ENCODE measurements at regions not wholly inside any gene's neighbourhood (a gene's known extent, or its start where the extent isn't known, plus 50 kb on each side); places are given as distances from the start of the nearest gene placed in this dataset.

DNA sequence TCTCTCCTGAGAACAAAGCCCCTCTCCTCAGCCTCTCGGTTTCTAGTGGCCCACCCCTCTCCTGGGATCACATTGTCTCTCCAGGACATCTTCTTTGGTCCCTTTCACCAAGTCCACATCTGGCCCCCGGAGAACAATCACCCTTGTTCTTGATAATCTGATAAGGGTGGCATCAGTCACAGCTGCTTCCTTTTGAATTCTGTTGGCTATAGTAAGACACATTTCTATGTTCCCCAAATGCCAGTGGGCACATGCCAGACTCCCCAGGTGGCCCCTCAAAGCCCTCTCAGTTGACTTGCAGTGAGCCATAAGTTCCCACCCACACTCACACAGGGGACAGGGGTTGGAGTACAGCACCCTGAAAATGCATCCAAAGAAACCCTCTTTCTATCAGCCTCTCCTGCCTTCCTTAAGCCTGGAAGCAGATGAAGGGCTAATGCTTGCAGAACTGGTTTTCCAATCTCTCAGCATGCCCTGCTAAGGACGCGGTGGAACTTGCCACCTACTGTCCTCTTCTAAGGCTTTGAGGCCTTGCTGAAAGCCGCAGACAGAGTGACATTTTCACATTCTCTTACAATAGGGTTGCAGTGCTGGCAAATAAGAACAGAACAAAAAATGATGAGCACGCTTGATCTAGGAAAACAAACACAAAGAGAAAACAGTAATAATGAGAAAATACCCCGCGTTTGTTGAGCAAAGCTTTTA, 101.3 kb upstream of the SLCO3A1 start:
- peaks cover 6% of the 10 kb centered on the region for H3K36me3 Mint-ChIP-seq (ENCODE audit: low read depth, unreplicated experiment)
- no peak overlapping the region for H3K27ac Mint-ChIP-seq (ENCODE audit: unreplicated experiment)
- no peaks in the 10 kb centered on the region for H3K9me3 Mint-ChIP-seq (ENCODE audit: unreplicated experiment)
- no peak for DNase-seq (ENCODE audit: low spot score)
- H3K27me3 Mint-ChIP-seq (ENCODE audit: unreplicated experiment): no peaks in the 10 kb centered on the region
- peaks cover 3% of the 10 kb centered on the region for H3K4me1 Mint-ChIP-seq (ENCODE audit: unreplicated experiment)
- TF ChIP-seq, protein P1, sequence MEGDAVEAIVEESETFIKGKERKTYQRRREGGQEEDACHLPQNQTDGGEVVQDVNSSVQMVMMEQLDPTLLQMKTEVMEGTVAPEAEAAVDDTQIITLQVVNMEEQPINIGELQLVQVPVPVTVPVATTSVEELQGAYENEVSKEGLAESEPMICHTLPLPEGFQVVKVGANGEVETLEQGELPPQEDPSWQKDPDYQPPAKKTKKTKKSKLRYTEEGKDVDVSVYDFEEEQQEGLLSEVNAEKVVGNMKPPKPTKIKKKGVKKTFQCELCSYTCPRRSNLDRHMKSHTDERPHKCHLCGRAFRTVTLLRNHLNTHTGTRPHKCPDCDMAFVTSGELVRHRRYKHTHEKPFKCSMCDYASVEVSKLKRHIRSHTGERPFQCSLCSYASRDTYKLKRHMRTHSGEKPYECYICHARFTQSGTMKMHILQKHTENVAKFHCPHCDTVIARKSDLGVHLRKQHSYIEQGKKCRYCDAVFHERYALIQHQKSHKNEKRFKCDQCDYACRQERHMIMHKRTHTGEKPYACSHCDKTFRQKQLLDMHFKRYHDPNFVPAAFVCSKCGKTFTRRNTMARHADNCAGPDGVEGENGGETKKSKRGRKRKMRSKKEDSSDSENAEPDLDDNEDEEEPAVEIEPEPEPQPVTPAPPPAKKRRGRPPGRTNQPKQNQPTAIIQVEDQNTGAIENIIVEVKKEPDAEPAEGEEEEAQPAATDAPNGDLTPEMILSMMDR (IDR thresholded peaks at IDR 0.05; ENCODE audit: unreplicated experiment): no peak
- no peak overlapping the region for H3K4me3 Mint-ChIP-seq (ENCODE audit: unreplicated experiment)

DNA sequence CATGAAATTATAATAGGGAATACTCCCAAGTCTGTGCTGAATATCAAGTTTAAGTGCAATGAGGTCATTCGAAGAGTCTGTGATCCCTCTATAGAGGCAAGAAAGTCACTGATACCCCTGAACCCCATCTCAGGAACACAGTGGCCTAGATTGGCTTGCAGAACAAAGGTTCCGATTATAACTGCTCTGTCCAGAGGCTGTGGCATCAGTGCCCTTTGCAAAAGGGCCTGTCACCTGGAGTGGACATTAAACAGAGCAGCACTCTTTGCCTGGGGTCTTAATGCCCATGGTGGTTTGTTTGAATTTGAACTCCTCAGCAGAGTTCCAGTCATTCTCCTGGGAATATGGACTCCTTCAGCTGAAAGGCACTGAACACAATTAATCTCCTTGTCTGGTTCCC, 93.9 kb upstream of the SLCO3A1 start:
- DNase-seq (ENCODE audit: low spot score): no peak

DNA sequence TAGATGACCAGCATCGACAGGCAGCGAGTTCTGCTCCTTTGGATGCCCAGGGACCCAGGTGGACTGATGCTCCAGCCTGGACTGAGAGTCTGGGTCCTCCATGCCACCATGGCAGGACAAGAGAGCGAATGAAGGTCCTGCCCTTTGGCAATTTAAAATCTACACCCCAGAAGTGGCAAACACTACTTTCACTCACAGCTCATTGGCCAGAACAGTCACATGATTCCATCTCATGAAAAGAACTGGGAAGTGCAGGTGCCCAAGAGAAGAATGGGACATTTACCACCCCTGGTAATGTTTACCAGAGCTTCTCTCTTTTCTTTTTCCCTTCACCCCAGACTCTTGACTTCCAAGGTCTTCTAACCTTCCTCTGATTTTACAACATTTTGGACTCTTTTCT, 87.8 kb upstream of the SLCO3A1 start:
- Mint-ChIP-seq H3K4me1 (ENCODE audit: unreplicated experiment) (peaks cover 4% of the 10 kb centered on the region), H3K27ac (ENCODE audit: unreplicated experiment) (no peak overlapping the region), H3K36me3 (ENCODE audit: low read depth, unreplicated experiment) (no peaks in the 10 kb centered on the region), H3K27me3 (ENCODE audit: unreplicated experiment) (no peaks in the 10 kb centered on the region), H3K9me3 (ENCODE audit: unreplicated experiment) (no peaks in the 10 kb centered on the region), H3K4me3 (ENCODE audit: unreplicated experiment) (no peak overlapping the region)
- TF ChIP-seq, protein P1 (IDR thresholded peaks at IDR 0.05; ENCODE audit: unreplicated experiment): no peak
- no peak for DNase-seq (ENCODE audit: low spot score)

More for the DNA sequence above, 93.9 kb upstream of the SLCO3A1 start:
- Mint-ChIP-seq H3K9me3 (ENCODE audit: unreplicated experiment) (no peaks in the 10 kb centered on the region), H3K4me3 (ENCODE audit: unreplicated experiment) (no peak overlapping the region), H3K27ac (ENCODE audit: unreplicated experiment) (no peak overlapping the region), H3K36me3 (ENCODE audit: low read depth, unreplicated experiment) (no peaks in the 10 kb centered on the region), H3K4me1 (ENCODE audit: unreplicated experiment) (peaks cover 4% of the 10 kb centered on the region), H3K27me3 (ENCODE audit: unreplicated experiment) (no peaks in the 10 kb centered on the region)
- TF ChIP-seq, protein P1 (IDR thresholded peaks at IDR 0.05; ENCODE audit: unreplicated experiment): no peak

DNA sequence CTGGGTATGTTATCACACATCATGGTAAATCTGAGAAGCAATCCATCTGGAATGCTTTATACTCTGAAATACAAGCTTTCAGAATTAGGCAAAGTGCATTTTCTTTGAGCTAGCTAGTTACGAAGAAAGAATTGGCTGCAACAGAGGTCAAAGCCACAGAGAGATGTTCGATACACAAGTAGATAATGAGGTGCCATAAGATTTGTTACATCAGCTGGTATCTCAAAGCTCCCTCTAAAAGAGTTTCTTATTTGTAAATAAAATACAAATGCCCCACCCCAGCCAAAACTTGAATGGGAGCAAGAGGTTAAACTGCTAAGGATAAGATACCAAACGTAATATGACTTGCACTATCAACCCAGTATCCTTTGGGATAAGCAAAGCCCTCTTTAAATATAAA, 84.0 kb upstream of the SLCO3A1 start:
- Mint-ChIP-seq H3K9me3 (ENCODE audit: unreplicated experiment) (no peaks in the 10 kb centered on the region), H3K27ac (ENCODE audit: unreplicated experiment) (no peak overlapping the region), H3K27me3 (ENCODE audit: unreplicated experiment) (no peaks in the 10 kb centered on the region), H3K4me1 (ENCODE audit: unreplicated experiment) (no peaks in the 10 kb centered on the region), H3K4me3 (ENCODE audit: unreplicated experiment) (no peak overlapping the region), H3K36me3 (ENCODE audit: low read depth, unreplicated experiment) (no peaks in the 10 kb centered on the region)
- DNase-seq (ENCODE audit: low spot score): no peak
- TF ChIP-seq, protein P1 (IDR thresholded peaks at IDR 0.05; ENCODE audit: unreplicated experiment): no peak

DNA sequence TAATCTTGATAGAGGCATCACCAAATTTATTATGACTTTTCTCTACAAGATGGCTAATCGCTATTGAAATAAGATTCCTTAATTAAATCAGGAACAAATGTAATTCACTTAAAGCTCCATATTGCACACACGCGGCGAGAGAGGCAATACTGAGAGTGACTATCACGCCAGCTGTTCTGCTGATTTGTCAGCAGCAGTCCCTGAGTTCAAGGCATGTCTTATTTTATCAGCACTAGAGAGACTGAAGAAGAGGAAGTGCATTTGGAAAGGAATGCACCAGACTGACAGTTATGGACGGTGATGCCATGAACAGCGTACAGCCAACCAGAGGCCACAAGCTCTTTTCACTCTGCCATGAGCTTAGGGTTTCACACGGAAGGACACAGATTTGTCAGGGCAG, 83.6 kb upstream of the SLCO3A1 start:
- DNase-seq (ENCODE audit: low spot score): no peak
- no peaks in the 10 kb centered on the region for H3K9me3 Mint-ChIP-seq (ENCODE audit: unreplicated experiment)
- no peak overlapping the region for H3K4me3 Mint-ChIP-seq (ENCODE audit: unreplicated experiment)
- no peak overlapping the region for H3K27ac Mint-ChIP-seq (ENCODE audit: unreplicated experiment)
- TF ChIP-seq, protein P1 (IDR thresholded peaks at IDR 0.05; ENCODE audit: unreplicated experiment): no peak
- no peaks in the 10 kb centered on the region for H3K4me1 Mint-ChIP-seq (ENCODE audit: unreplicated experiment)
- no peaks in the 10 kb centered on the region for H3K27me3 Mint-ChIP-seq (ENCODE audit: unreplicated experiment)
- no peaks in the 10 kb centered on the region for H3K36me3 Mint-ChIP-seq (ENCODE audit: low read depth, unreplicated experiment)
